ENCODE measurements at regions not wholly inside any gene's neighbourhood (a gene's known extent, or its start where the extent isn't known, plus 50 kb on each side); places are given as distances from the start of the nearest gene placed in this dataset.

DNA sequence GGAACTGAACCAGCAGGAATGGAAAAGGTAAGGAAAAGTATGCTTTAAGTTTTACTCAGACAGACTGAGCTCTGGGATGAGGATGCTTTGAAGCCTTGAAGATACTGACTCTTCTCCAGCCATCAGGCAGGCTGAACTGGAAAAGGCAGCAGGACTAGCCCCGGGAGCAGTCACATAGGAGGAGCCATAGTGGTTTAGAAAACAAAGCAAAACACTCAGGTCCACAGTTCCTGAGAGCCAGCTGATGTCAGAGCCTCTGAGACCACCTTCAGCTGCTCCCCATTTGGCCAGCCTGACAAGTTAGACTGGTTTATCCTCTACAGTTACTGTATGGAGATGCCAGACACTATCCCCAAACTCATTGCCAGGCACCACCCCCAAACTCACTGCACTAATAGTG is 167.9 kb upstream of the CPEB2 start:
- TF ChIP-seq, protein P1, sequence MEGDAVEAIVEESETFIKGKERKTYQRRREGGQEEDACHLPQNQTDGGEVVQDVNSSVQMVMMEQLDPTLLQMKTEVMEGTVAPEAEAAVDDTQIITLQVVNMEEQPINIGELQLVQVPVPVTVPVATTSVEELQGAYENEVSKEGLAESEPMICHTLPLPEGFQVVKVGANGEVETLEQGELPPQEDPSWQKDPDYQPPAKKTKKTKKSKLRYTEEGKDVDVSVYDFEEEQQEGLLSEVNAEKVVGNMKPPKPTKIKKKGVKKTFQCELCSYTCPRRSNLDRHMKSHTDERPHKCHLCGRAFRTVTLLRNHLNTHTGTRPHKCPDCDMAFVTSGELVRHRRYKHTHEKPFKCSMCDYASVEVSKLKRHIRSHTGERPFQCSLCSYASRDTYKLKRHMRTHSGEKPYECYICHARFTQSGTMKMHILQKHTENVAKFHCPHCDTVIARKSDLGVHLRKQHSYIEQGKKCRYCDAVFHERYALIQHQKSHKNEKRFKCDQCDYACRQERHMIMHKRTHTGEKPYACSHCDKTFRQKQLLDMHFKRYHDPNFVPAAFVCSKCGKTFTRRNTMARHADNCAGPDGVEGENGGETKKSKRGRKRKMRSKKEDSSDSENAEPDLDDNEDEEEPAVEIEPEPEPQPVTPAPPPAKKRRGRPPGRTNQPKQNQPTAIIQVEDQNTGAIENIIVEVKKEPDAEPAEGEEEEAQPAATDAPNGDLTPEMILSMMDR (IDR thresholded peaks at IDR 0.05), result no peak
- TF ChIP-seq EP300 (IDR thresholded peaks at IDR 0.05), result no peak

All from tibial nerve (tissue), 4 donors.